Kidney tubule cell (primary cell): ENCODE measurements at regions not wholly inside any gene's neighbourhood (a gene's known extent, or its start where the extent isn't known, plus 50 kb on each side); places are given as distances from the start of the nearest gene placed in this dataset.

Experiments used
- DNase-seq: peaks from one replicate; pipeline ENCODE4 v3.0.0-alpha.2; 2018; ENCODE audit warnings: low spot score

DNA sequence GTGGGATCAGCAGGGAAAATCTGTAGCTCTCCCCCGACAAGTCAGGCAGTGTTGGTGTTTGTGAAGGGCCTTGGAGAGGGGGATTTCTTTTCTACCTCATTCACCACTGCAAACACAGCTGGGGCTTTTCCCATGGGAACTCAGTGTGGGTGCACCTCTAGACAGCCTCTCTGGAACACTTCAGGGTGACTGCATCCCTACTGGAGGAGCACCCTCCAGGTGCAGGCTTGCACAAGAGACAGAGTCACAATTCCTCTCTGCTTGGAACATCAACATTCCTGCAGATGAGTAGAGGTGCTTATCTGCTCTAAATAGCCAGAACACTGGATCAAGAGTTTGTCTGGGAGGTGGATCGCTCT lies 72.7 kb upstream of the AKAP13 start:
- no peak for DNase-seq

DNA sequence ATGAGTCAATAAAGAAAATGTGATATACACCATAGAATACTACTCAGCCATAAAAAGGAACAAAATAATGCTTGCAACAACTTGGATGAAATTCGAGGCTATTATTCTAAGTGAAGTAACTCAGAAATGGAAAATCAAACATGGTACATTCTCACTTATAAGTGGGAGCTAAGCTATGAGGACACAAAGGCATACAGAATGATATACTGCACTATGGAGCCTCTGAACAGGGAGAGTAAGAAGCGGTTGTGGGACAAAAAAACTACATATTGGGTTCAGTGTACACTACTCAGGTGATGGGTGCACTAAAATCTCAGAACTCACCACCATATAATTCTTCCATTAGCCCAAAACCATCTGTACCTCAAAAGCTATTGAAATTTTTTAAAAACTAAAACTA lies 68.8 kb upstream of the AKAP13 start:
- DNase-seq, result no peak

DNA sequence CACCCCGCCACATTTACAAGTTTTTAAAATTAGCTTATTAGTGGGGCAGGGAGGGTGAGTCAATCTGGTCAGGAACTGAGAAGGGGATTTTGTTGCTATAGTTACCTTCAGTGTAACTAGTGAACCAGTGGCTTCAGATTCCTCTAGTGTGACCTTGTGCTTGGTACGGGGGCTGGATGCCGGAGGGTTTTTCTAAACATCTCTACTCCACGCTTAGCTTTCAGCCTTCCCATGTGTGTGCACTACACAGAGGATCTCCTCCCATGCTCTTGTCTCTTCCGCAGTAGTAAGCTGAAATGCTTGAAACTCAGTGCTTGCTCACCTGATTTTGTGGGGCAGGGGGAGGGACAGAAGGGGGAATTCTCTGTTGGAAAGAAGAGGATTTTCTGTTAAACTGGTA lies 67.9 kb upstream of the AKAP13 start:
- DNase-seq, result peak; percentile 92

DNA sequence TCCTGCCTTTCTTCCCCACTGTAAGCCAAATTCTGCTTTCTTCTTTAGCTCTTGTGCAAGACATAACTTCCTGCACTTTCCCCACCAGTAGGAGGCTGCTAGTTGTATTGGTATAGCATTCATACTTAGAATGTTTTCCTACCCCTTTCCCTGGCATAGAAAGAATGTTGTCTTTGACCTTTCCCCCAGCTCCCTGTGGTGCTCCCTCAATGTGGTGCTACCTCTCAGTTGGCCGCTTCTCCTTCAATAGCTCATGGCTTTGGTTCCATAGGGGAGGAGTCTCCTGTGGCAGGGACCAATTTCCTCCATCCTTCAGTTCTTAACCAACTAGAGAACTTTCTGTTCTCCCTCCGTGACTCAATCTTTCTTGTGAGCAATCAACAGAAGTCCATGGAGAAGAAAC lies 67.5 kb upstream of the AKAP13 start:
- peak; percentile 54 for DNase-seq

DNA sequence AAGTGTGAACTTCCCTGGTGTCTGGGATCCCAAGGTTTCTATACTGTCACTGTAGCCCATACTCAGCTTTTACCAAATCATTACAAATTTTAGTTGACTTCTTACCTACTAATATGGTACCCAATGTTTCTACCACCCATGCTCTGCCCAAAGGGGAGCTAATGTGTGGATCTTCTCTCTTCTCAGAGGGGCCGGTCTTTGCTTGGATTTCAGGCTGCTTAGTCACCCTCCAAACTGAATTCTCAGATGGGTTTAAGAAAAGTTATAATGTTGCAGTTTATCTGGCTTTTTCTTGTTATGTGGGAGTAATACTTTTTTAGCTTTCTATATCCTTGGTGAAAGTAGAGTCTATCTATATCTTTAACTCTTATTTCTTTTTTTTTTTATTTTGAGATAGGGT lies 67.1 kb upstream of the AKAP13 start:
- no peak for DNase-seq

DNA sequence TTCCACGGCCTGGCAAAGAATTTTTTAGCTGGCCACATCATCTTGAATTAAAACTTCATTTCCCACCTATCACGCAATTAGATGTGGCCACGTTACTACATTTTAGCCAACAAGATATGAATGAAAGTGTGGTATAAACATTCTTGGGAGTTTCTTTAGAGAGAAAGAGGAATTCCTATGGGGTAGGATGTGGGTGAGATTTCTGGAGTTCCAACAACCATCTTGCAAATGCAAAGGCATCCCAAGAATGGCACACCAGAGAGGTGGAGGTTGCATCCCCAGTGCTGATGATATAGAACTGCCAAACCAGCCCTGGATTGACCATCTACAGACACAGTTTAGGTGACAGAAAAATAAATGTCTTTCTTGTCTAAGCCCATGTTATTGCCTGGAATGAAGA lies 66.3 kb upstream of the AKAP13 start:
- no peak for DNase-seq

DNA sequence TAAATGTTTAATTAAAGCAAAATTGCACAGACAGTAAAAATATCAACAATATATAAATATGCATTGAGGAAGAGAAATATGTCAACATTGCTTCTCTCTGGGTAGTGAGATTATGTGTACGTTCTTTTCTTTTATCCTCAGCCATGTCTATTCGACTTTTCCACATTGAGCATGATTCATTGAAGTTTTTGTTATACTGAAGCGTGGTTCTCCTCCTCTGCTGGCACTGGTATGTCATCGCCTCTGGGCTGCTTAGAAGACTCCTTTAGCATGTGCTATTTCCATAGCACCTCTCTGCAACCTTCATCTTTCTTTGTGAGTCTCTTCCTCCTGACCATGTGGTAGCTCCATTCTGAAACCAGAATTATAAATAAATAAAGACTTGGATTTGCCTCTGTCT lies 65.8 kb upstream of the AKAP13 start:
- DNase-seq, result no peak

DNA sequence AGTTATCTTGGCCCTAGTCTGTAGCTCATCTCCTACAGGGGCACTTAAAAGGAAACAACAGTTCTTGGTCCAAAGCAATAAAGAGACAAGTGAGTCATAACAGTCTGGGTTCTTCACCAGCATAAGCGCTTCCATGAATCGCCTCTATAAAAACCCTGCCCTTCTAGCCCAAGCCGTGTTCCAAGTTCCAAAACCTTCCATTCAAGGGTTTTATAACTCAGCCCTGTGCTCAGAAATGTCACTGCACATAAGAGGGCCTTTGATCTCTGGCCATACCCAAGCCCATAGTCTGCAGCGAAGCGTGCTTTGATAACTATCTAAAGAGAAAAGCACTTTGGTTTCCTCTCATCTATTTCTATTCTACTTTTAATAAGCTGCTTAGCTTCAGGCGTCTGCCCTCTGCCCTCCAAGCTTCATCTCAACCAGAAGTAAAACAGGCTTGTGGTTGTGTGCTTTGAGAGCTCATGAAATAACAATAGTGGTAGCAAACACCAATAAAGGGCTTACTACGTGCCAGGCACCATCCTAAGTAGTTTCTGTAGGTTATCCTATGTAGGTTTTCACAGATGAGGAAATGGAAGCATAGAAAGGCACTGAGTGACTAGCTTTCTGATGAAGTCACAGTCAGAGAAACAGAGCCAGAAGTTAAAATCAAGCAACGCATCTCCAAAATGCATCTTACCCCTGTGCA lies 64.0 kb upstream of the AKAP13 start:
- peak; percentile 38 for DNase-seq

DNA sequence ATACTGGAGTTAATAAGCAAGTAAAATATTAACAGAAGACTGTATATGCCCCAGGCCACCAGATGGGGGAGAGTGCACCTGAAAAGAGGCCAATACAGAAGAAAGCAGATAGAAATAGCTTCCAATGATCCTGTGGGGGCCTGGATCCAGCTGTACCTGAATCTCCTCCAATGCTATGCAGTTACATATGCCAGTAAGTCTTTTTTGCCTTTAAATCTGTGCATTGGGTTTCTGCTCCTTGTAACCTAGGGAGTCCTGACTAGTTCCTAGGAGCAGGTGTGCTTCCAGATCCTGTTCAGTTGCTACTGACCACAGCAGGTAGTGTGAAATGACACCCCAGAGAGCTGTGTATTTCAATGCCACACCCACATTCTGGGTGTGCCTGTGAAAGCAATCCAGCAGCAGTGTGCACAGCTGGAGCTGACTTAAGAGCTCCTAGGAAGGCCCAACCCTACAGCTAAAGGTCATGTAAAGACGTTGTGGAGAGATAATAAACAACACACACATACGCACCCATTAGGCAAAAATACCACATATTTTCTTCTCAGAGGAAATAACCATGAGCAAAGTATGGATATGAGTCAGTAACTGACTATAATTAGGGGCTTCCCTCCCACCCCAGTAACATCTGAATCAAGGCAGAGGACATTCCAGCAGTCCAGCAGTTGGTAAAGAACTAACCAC lies 62.2 kb upstream of the AKAP13 start:
- peak; percentile 89 for DNase-seq

DNA sequence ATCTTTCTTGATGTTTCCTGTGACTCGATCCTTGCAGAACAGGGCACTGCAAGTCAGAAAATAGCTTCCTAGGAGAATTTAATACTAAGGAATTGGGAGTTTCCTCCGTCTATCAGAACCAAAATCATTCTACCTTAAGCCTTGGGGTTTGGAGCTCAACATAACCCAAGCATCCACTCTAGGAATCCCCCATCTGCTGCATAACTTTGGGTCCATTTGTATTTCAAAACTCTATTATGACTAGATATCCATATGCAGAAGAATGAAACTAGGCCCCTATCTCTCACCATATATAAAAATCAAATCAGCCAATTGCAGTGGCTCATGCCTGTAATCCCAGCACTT lies 61.7 kb upstream of the AKAP13 start:
- DNase-seq, result no peak

DNA sequence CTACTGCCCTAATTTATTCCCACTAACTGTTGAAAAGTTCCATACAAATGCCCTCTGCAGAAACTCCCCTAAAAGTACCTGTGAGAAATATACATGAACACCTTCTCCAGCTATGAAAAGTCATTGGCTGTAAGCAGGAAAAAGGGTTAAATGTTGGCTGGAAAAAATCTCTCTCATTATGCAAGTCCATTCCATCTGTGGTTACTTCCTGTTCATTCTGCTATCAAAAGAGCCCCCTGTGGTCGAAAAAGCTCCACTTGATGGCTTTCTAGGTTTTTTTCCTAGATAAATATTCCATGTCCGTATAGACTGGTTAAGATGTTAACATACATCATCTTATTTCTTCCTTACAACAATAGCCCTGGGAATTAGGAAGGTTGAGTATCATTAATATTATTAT lies 56.2 kb upstream of the AKAP13 start:
- DNase-seq, result no peak

DNA sequence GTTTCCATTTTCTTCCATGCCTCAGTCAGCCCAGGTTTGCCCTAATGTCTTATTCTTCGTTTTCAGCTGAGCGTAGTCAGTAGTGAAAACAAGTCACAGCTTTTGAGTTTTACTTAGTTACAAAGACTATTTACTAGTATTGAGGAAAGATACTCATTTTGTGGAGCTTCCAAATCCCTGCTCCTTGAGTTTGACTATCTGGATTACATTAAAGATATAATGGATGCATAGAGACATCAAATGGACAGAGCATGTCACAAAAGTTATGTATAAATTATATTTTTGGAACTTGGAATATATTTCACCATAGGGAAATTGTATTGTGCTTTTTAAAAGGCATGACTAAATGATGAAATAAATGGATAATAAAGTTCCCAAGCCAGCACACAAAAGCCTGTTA lies 54.6 kb upstream of the AKAP13 start:
- no peak for DNase-seq

DNA sequence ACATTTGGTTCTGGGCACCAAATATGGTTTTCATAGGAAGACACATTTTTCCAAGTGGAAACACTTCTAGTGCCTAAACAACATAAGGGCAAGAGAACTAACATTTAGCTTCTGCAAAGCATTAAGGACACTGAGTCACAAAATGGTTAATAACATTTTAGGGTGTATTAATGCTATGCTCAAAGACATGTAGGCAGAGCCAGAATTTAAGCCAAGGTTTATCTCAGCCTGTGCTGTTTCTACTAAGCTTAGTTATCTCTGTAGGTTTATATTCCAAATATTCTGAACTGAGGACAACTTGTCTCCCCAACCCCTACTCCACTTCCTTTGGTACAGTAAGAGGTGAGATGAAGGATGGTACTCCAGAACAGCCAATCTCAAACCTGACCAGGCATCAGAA lies 54.1 kb upstream of the AKAP13 start:
- DNase-seq, result no peak

DNA sequence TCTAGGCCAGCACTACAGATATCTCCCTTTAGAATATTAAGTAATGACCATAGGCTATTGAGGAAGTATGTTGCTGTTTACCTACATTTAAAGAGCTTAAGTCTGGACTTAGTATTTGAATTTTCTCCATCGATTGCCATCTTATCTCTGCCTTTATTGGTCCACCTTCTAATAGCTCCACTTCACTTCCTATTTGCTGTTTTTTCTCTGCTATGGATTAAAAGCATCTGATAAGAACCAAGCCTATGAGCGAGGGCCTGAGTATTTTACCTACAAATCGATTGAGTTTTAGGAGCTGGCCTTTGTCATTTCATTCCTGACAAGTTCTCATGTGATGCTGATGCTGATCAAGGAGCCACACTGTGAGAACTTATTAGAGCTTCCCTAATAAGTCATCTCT lies 52.6 kb upstream of the AKAP13 start:
- no peak for DNase-seq

DNA sequence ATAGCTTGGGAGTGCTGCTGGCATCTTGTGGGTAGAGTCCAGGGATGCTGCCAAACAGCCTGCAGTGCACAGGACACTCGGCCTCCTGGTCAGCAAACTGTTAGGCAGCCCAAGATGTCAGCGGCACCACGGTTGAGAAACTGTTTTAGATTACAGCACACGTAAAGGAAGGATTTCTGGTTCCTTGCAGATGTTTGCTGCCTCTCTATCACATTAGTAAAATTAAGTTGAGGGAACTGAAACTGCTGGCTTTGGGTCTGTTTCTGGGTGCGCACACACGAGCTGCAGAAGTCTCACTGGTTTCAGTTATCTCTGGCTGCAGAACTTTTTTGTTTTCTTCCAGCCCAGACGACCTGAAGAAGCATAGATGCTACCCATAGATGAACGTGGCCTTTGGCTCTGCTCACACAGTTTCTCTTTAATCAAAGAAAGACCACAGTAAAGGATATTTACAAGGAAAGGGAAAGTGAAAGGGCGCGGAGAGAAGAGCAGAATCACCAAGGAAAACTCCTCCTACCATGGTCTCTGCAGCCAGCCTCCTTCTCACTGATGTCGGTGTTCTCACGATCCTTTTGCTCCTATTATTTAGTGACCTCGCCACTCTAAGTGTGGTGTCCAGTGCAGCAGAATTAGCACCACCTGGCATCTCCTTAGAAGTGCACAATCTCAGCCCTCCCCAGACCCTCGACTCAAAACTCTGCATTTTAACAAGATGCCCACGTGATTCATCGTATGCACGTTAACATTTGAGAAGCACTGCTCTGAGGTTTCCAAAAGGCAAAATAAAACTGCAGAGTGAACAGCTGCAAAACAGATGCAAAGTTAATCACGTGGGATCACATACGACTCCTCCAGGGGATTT lies 50.6 kb upstream of the AKAP13 start:
- peak; percentile 58 for DNase-seq
